HK-2 (cell line): ENCODE measurements at regions not wholly inside any gene's neighbourhood (a gene's known extent, or its start where the extent isn't known, plus 50 kb on each side); places are given as distances from the start of the nearest gene placed in this dataset.

Experiments used
- DNase-seq: peaks from one replicate; pipeline ENCODE4 v3.0.0-alpha.2; 2018; ENCODE audit not compliant: unreplicated experiment

GRCh38 chr7:9978106-9979064, 995.3 kb upstream of the PHF14 start:
- no peak for DNase-seq

GRCh38 chr7:9981742-9982349, 991.8 kb upstream of the PHF14 start:
- DNase-seq, result no peak

- DNase-seq, result no peak
Observed at GRCh38 chr7:9983048-9983447, 990.6 kb upstream of the PHF14 start.

- no peak for DNase-seq
Observed at GRCh38 chr7:10015687-10016086, 958.0 kb upstream of the PHF14 start.

GRCh38 chr7:10022480-10022879, 951.2 kb upstream of the PHF14 start:
- no peak for DNase-seq

- peak; percentile 17 for DNase-seq
Observed at GRCh38 chr7:10022957-10023356, 950.7 kb upstream of the PHF14 start.

GRCh38 chr7:10034843-10035556, 938.7 kb upstream of the PHF14 start:
- DNase-seq, result no peak

GRCh38 chr7:10036693-10037092, 937.0 kb upstream of the PHF14 start:
- DNase-seq, result no peak

- DNase-seq, result no peak
Observed at GRCh38 chr7:10038351-10038750, 935.3 kb upstream of the PHF14 start.

GRCh38 chr7:10040674-10041073, 933.0 kb upstream of the PHF14 start:
- no peak for DNase-seq

GRCh38 chr7:10070899-10071298, 902.8 kb upstream of the PHF14 start:
- no peak for DNase-seq

- DNase-seq, result no peak
Observed at GRCh38 chr7:10075866-10076265, 897.8 kb upstream of the PHF14 start.

- no peak for DNase-seq
Observed at GRCh38 chr7:10076660-10077300, 896.9 kb upstream of the PHF14 start.

- no peak for DNase-seq
Observed at GRCh38 chr7:10079572-10079971, 894.1 kb upstream of the PHF14 start.

GRCh38 chr7:10082896-10083295, 890.8 kb upstream of the PHF14 start:
- no peak for DNase-seq

GRCh38 chr7:10083766-10084165, 889.9 kb upstream of the PHF14 start:
- DNase-seq, result no peak

GRCh38 chr7:10085231-10085630, 888.4 kb upstream of the PHF14 start:
- no peak for DNase-seq

GRCh38 chr7:10100572-10100971, 873.1 kb upstream of the PHF14 start:
- no peak for DNase-seq

GRCh38 chr7:10101351-10101750, 872.3 kb upstream of the PHF14 start:
- DNase-seq, result no peak

GRCh38 chr7:10104292-10104691, 869.4 kb upstream of the PHF14 start:
- DNase-seq, result no peak

GRCh38 chr7:10106609-10107008, 867.1 kb upstream of the PHF14 start:
- DNase-seq, result no peak

GRCh38 chr7:10116511-10116910, 857.2 kb upstream of the PHF14 start:
- DNase-seq, result no peak
